GM12878 (cell line): ENCODE measurements at regions not wholly inside any gene's neighbourhood (a gene's known extent, or its start where the extent isn't known, plus 50 kb on each side); places are given as distances from the start of the nearest gene placed in this dataset.

Experiments used
- EZH2 ChIP-seq: IDR thresholded peaks from 2 replicates; pipeline ENCODE4 v1.6.1; 2012; ENCODE audit warnings: low read depth, mild to moderate bottlenecking, control low read depth, inconsistent platforms, low read length, borderline replicate concordance; ENCODE audit not compliant: control insufficient read depth
- JUNB ChIP-seq: IDR thresholded peaks from 2 replicates; pipeline ENCODE4 v1.6.1; 2016; ENCODE audit warnings: antibody characterized with exemption, mild to moderate bottlenecking
- JUND ChIP-seq: IDR thresholded peaks from 2 replicates; pipeline ENCODE4 v1.6.1; 2012; ENCODE audit warnings: low read depth, mild to moderate bottlenecking, low read length, improper control_type of control experiment, moderate library complexity
- NR2C1 ChIP-seq: fragments of 450-650 bp; IDR thresholded peaks from 2 replicates; pipeline ENCODE4 v1.6.1; 2017; ENCODE audit warnings: antibody characterized with exemption, mild to moderate bottlenecking, moderate library complexity
- PML ChIP-seq: IDR thresholded peaks from 2 replicates; pipeline ENCODE4 v1.6.1; 2012; ENCODE audit warnings: low read length, inconsistent platforms
- POLR2A ChIP-seq: IDR thresholded peaks from 2 replicates; pipeline ENCODE4 v1.6.1; 2011; ENCODE audit warnings: low read depth, mild to moderate bottlenecking, low read length
- RAD21 ChIP-seq: IDR thresholded peaks from 2 replicates; pipeline ENCODE4 v1.6.1; 2011; ENCODE audit warnings: mild to moderate bottlenecking, low read depth, low read length, moderate library complexity; ENCODE audit not compliant: insufficient read depth
- TF ChIP-seq, protein P1 (sequence below), 3 experiments: IDR thresholded peaks in 2 of 3; conservative IDR thresholded peaks in 1 of 3; 2 replicates each; pipeline ENCODE4 v1.5.1; 2011; ENCODE audit warnings: low read depth in 3 of 3, low read length in 3 of 3, mild to moderate bottlenecking in 3 of 3, control low read depth in 2 of 3, moderate library complexity in 2 of 3, inconsistent platforms in 1 of 3, mixed read lengths in 1 of 3; ENCODE audit not compliant: control insufficient read depth in 2 of 3, insufficient read depth in 1 of 3; ENCODE audit errors: extremely low read depth in 1 of 3
- TF ChIP-seq, protein P2 (sequence below): IDR thresholded peaks from 2 replicates; pipeline ENCODE4 v1.6.1; 2011; ENCODE audit warnings: low read depth, low read length, improper control_type of control experiment, borderline replicate concordance
- TF ChIP-seq, protein P3 (sequence below): IDR thresholded peaks from 2 replicates; pipeline ENCODE4 v1.6.1; 2011; ENCODE audit warnings: low read depth, mild to moderate bottlenecking, low read length, moderate library complexity, borderline replicate concordance; ENCODE audit errors: extremely low read depth

GRCh38 chr10:105868935-105869334 is 1227.8 kb downstream of the SORCS3 start:
- TF ChIP-seq, protein P1, sequence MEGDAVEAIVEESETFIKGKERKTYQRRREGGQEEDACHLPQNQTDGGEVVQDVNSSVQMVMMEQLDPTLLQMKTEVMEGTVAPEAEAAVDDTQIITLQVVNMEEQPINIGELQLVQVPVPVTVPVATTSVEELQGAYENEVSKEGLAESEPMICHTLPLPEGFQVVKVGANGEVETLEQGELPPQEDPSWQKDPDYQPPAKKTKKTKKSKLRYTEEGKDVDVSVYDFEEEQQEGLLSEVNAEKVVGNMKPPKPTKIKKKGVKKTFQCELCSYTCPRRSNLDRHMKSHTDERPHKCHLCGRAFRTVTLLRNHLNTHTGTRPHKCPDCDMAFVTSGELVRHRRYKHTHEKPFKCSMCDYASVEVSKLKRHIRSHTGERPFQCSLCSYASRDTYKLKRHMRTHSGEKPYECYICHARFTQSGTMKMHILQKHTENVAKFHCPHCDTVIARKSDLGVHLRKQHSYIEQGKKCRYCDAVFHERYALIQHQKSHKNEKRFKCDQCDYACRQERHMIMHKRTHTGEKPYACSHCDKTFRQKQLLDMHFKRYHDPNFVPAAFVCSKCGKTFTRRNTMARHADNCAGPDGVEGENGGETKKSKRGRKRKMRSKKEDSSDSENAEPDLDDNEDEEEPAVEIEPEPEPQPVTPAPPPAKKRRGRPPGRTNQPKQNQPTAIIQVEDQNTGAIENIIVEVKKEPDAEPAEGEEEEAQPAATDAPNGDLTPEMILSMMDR (IDR thresholded peaks at IDR 0.05 in 2 of 3, conservative IDR thresholded peaks at IDR 0.05 in 1 of 3; ENCODE audit: control insufficient read depth in 2 of 3, extremely low read depth in 1 of 3, insufficient read depth in 1 of 3, low read depth in 3 of 3, low read length in 3 of 3): no peak
- TF ChIP-seq EZH2: no peak
- TF ChIP-seq, protein P2, sequence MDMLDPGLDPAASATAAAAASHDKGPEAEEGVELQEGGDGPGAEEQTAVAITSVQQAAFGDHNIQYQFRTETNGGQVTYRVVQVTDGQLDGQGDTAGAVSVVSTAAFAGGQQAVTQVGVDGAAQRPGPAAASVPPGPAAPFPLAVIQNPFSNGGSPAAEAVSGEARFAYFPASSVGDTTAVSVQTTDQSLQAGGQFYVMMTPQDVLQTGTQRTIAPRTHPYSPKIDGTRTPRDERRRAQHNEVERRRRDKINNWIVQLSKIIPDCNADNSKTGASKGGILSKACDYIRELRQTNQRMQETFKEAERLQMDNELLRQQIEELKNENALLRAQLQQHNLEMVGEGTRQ: no peak
- no peak for TF ChIP-seq JUNB
- TF ChIP-seq JUND: no peak
- TF ChIP-seq POLR2A: no peak
- TF ChIP-seq, protein P3, sequence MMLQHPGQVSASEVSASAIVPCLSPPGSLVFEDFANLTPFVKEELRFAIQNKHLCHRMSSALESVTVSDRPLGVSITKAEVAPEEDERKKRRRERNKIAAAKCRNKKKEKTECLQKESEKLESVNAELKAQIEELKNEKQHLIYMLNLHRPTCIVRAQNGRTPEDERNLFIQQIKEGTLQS: no peak
- no peak for TF ChIP-seq RAD21
- no peak for TF ChIP-seq NR2C1
- TF ChIP-seq PML: no peak
